HepG2 (cell line): ENCODE measurements at regions not wholly inside any gene's neighbourhood (a gene's known extent, or its start where the extent isn't known, plus 50 kb on each side); places are given as distances from the start of the nearest gene placed in this dataset.

Source experiments
- ATAC-seq: fragments of 200-7000 bp; cut with Tn5 transposase; 3 replicates; pipeline ENCODE4 v1.9.1; 2020; ENCODE audit warnings: mild to moderate bottlenecking, moderate library complexity
- BruUV-seq: library from RNA; stranded (reverse); fragments of 400-500 nt; replicated peaks from 2 replicates; lab custom pipeline; 2021; lab: Mats Ljungman, UMichigan
- CTCF ChIA-PET: fragments of 300-600 bp; formaldehyde crosslinking; extraction: SDS; loops from one replicate; lab custom pipeline; 2021; ENCODE audit warnings: low total read pairs, inconsistent platforms, low intra/inter-chr PET ratio; lab: Yijun Ruan, JAX
- POLR2A ChIA-PET: fragments of 350-600 bp; sonication (Branson Sonifier 250); formaldehyde crosslinking; loops from one replicate; lab custom pipeline; 2020; ENCODE audit warnings: antibody characterized with exemption, inconsistent platforms; lab: Yijun Ruan, JAX
- DNase-seq: peaks from one replicate; pipeline ENCODE4 v3.0.0-alpha.2; 2015; ENCODE audit warnings: low spot score
- FAIRE-seq: peaks from 3 replicates; lab custom pipeline; 2011; peaks lifted over from hg19 to GRCh38; lab: Jason Lieb, UNC
- H2AFZ ChIP-seq: one replicate; pipeline ENCODE4 v1.6.1; 2011; ENCODE audit warnings: low read length, inconsistent platforms
- H3K27ac ChIP-seq: fragments of 300-600 bp; 3 replicates; pipeline ENCODE4 v1.8.0; 2011; ENCODE audit warnings: mixed run types, mild to moderate bottlenecking, mixed read lengths, low read length, inconsistent platforms; ENCODE audit not compliant: insufficient read depth; ENCODE audit errors: extremely low read length
- H3K27me3 ChIP-seq, 2 experiments: fragments of 200-600 bp in 1 of 2; 2 replicates in 1 of 2; 3 replicates in 1 of 2; pipeline versions ENCODE4 v1.6.0 to v1.8.0; 2011; ENCODE audit warnings: low read length in 2 of 2, mild to moderate bottlenecking in 2 of 2, moderate library complexity in 2 of 2, inconsistent platforms in 1 of 2; ENCODE audit not compliant: insufficient read depth in 2 of 2, control insufficient read depth in 1 of 2
- H3K36me3 ChIP-seq, 2 experiments: fragments of 200-600 bp in 1 of 2; replicated peaks in 1 of 2; 2 replicates in 1 of 2; 3 replicates in 1 of 2; pipeline versions ENCODE4 v1.5.1 to v1.8.0; 2011; ENCODE audit warnings: low read length in 2 of 2, inconsistent platforms in 1 of 2; ENCODE audit not compliant: insufficient read depth in 2 of 2, control insufficient read depth in 1 of 2
- H3K4me1 ChIP-seq: 2 replicates; pipeline ENCODE4 v1.5.1; 2012; ENCODE audit warnings: low read length, inconsistent platforms; ENCODE audit not compliant: insufficient read depth
- H3K4me2 ChIP-seq: 2 replicates; pipeline ENCODE4 v1.6.0; 2011; ENCODE audit warnings: low read depth, low read length, inconsistent platforms
- H3K4me3 ChIP-seq, 3 experiments: fragments of 200-600 bp in 1 of 3; sonication (generic), shearing (Covaris generic) in 1 of 3; replicated peaks in 1 of 3; 2 replicates each; pipeline ENCODE4 v1.5.1; 2011 to 2016; ENCODE audit warnings: low read length in 3 of 3, inconsistent platforms in 2 of 3, low read depth in 2 of 3, mild to moderate bottlenecking in 2 of 3, control low read depth in 1 of 3, mixed read lengths in 1 of 3; ENCODE audit not compliant: insufficient read depth in 1 of 3
- H3K79me2 ChIP-seq: one replicate; pipeline ENCODE4 v1.6.1; 2011; ENCODE audit warnings: low read length, inconsistent platforms; ENCODE audit not compliant: insufficient read depth
- H3K9ac ChIP-seq: 2 replicates; pipeline ENCODE4 v1.6.0; 2011; ENCODE audit warnings: mild to moderate bottlenecking, low read depth, low read length, inconsistent platforms; ENCODE audit not compliant: insufficient read depth
- H3K9me3 ChIP-seq: 2 replicates; pipeline ENCODE4 v1.5.1; 2012; ENCODE audit warnings: mild to moderate bottlenecking, low read length
- H4K20me1 ChIP-seq: 2 replicates; pipeline ENCODE4 v1.6.0; 2011; ENCODE audit warnings: inconsistent platforms, mild to moderate bottlenecking, low read length, moderate library complexity; ENCODE audit not compliant: insufficient read depth
- ATF7 ChIP-seq, 2 experiments: fragments of 450-650 bp in 1 of 2; sonication (generic) in 1 of 2; formaldehyde crosslinking in 1 of 2; IDR thresholded peaks; 2 replicates each; pipeline versions ENCODE4 v1.4.0 to v1.6.1; 2016 to 2020; ENCODE audit warnings: antibody characterized with exemption in 1 of 2, mild to moderate bottlenecking in 1 of 2, missing genetic modification reagents in 1 of 2
- CREB1 ChIP-seq, 2 experiments: fragments of 450-650 bp in 1 of 2; IDR thresholded peaks; 2 replicates each; pipeline ENCODE4 v1.6.1; 2016 to 2017; ENCODE audit warnings: control low read depth in 1 of 2, mild to moderate bottlenecking in 1 of 2, missing compliant biosample characterization in 1 of 2, missing genetic modification characterization in 1 of 2
- CSRNP2 ChIP-seq: sonication (generic); formaldehyde crosslinking; conservative IDR thresholded peaks from 2 replicates; pipeline ENCODE4 v1.8.0; 2022; ENCODE audit warnings: low read depth, missing genetic modification reagents
- HNRNPH1 ChIP-seq: fragments of 200-400 bp; formaldehyde crosslinking; optimal IDR thresholded peaks from 2 replicates; pipeline ENCODE3; 2017; ENCODE audit warnings: mild to moderate bottlenecking, low read depth, low read length
- YEATS4 ChIP-seq: sonication (generic); formaldehyde crosslinking; IDR thresholded peaks from 2 replicates; pipeline ENCODE4 v1.4.0; 2020; ENCODE audit warnings: missing genetic modification reagents, borderline replicate concordance
- ZFP37 ChIP-seq: sonication (generic); formaldehyde crosslinking; IDR thresholded peaks from 2 replicates; pipeline ENCODE4 v1.4.0; 2020; ENCODE audit warnings: missing genetic modification reagents, borderline replicate concordance
- ZFX ChIP-seq: sonication (generic); formaldehyde crosslinking; IDR thresholded peaks from 2 replicates; pipeline ENCODE4 v1.4.0; 2020; ENCODE audit warnings: mild to moderate bottlenecking, low read depth, missing genetic modification reagents, moderate library complexity
- ZSCAN9 ChIP-seq: IDR thresholded peaks from 2 replicates; pipeline ENCODE4 v1.6.1; 2016; ENCODE audit warnings: borderline replicate concordance
- WGBS: methylation state at CpG from one replicate; pipeline ENCODE4 v1.1.6; 2017; ENCODE audit warnings: low lambda C conversion rate; 5-methylcytosine and 5-hydroxymethylcytosine counted together
- in situ Hi-C: cut with HindIII; loops from 2 replicates; pipeline ENCODE4 v1.10.0; 2017; ENCODE audit warnings: low pct_unique_long_range_greater_than_20kb; ENCODE audit not compliant: extremely low pct_ligation_motif_present
- intact Hi-C: fragments of 100-400 bp; cut with micrococcal nuclease; formaldehyde crosslinking; loops from one replicate; pipeline ENCODE4 v1.10.0; 2022; ENCODE audit not compliant: unreplicated experiment

GRCh38 chr1:115214098-115214497, 124.0 kb downstream of the NGF start (continued):
- TF ChIP-seq CSRNP2 (CRISPR knock-in tag) (no peak), YEATS4 (CRISPR knock-in tag) (no peak), ZFP37 (CRISPR knock-in tag) (no peak)

GRCh38 chr1:115213130-115213529, 123.8 kb upstream of the TSPAN2 start:
- Histone ChIP-seq H3K4me3 (no peak overlapping the region), H3K4me1 (no peaks in the 10 kb centered on the region), H3K9ac (no peak overlapping the region), H2AFZ (no peak overlapping the region), H3K9me3 (no peaks in the 10 kb centered on the region), H3K36me3 (no peaks in the 10 kb centered on the region), H3K79me2 (no peaks in the 10 kb centered on the region), H3K27me3 (no peaks in the 10 kb centered on the region), H3K27ac (no peak overlapping the region), H4K20me1 (no peaks in the 10 kb centered on the region), H3K4me2 (no peak overlapping the region)
- peak; percentile 91 for TF ChIP-seq ATF7 (IDR thresholded peaks at IDR 0.05)
- TF ChIP-seq ATF7 (CRISPR knock-in tag; IDR thresholded peaks at IDR 0.05): no peak
- TF ChIP-seq ZFX (CRISPR knock-in tag): no peak
- TF ChIP-seq CREB1 (IDR thresholded peaks at IDR 0.05): peak; percentile 69
- TF ChIP-seq CREB1 (CRISPR knock-in tag; IDR thresholded peaks at IDR 0.05): no peak
- TF ChIP-seq HNRNPH1: no peak
- no peak for TF ChIP-seq ZSCAN9
- no TSS peak for BruUV-seq
- WGBS: 10% methylated on average over 3 of the region's 3 CpGs
- in situ Hi-C loops (no loop called here), intact Hi-C loops (no loop called here)
- DNase-seq: no peak
- ChIA-PET CTCF (no interaction called here), POLR2A (no interaction called here)
- no peak for ATAC-seq
- FAIRE-seq: no peak
